Stimulated activated memory B cell treated with anti-CD40 and anti-IgM and Interleukin-4, amounts not matched to agents 10 μg/mL and 1 μg/mL and 100 μg/mL, for 72 hours (primary cell): ENCODE measurements at regions not wholly inside any gene's neighbourhood (a gene's known extent, or its start where the extent isn't known, plus 50 kb on each side); places are given as distances from the start of the nearest gene placed in this dataset.

Source experiments
- ATAC-seq: fragments of 150-1000 bp; cut with Tn5 transposase; 2 replicates; pipeline ENCODE4 v1.10.0; 2021
- H3K27ac Mint-ChIP-seq: one replicate; pipeline ENCODE4 v1.8.0; 2022; ENCODE audit warnings: mild to moderate bottlenecking, mixed read lengths
- H3K27me3 Mint-ChIP-seq: one replicate; pipeline ENCODE4 v1.8.0; 2022; ENCODE audit warnings: mixed read lengths
- H3K36me3 Mint-ChIP-seq: one replicate; pipeline ENCODE4 v1.8.0; 2022; ENCODE audit warnings: mixed read lengths
- H3K4me1 Mint-ChIP-seq: one replicate; pipeline ENCODE4 v1.8.0; 2022; ENCODE audit warnings: mixed read lengths
- H3K4me3 Mint-ChIP-seq: one replicate; pipeline ENCODE4 v1.8.0; 2022; ENCODE audit warnings: mild to moderate bottlenecking, moderate library complexity, mixed read lengths
- H3K9me3 Mint-ChIP-seq: one replicate; pipeline ENCODE4 v1.8.0; 2022; ENCODE audit warnings: mixed read lengths

- Mint-ChIP-seq H3K4me1 (no peaks in the 10 kb centered on the region), H3K27me3 (no peaks in the 10 kb centered on the region), H3K9me3 (peaks cover 7% of the 10 kb centered on the region), H3K27ac (no peak overlapping the region), H3K36me3 (no peaks in the 10 kb centered on the region), H3K4me3 (no peak overlapping the region)
- no peak for ATAC-seq
Observed at GRCh38 chr17:71283486-71283885, 837.3 kb upstream of the SOX9 start.

- no peak overlapping the region for H3K4me3 Mint-ChIP-seq
- H3K27ac Mint-ChIP-seq: no peak overlapping the region
- ATAC-seq: no peak
- H3K9me3 Mint-ChIP-seq: peaks cover 5% of the 10 kb centered on the region
- H3K27me3 Mint-ChIP-seq: no peaks in the 10 kb centered on the region
- H3K4me1 Mint-ChIP-seq: no peaks in the 10 kb centered on the region
- no peaks in the 10 kb centered on the region for H3K36me3 Mint-ChIP-seq
Observed at GRCh38 chr17:71284032-71284755, 836.6 kb upstream of the SOX9 start.

DNA sequence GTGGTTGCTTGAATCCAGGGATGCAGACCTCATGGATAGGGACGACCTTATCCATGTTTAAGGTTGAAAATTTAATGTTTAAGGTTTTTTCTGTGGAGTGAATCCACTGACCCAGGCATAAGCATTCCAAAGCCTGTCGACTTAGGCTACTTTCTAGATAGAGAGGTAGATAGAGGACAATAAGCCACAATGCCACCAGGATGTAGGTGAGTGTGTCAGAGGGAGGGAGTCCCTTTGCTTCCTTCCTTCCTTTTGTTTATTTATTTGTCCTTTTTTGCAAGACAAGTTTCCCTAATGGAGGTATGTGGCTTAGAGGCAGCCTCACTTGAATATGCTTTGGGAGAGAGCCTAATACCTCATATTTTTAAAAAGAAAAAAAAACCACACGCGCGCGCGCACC, 834.2 kb upstream of the SOX9 start:
- peaks cover 7% of the 10 kb centered on the region for H3K9me3 Mint-ChIP-seq
- H3K27ac Mint-ChIP-seq: no peak overlapping the region
- H3K4me1 Mint-ChIP-seq: no peaks in the 10 kb centered on the region
- no peak overlapping the region for H3K4me3 Mint-ChIP-seq
- H3K36me3 Mint-ChIP-seq: no peaks in the 10 kb centered on the region
- H3K27me3 Mint-ChIP-seq: no peaks in the 10 kb centered on the region
- ATAC-seq: no peak

GRCh38 chr17:71287071-71287823, 833.6 kb upstream of the SOX9 start:
- peaks cover 7% of the 10 kb centered on the region for H3K9me3 Mint-ChIP-seq
- H3K4me1 Mint-ChIP-seq: no peaks in the 10 kb centered on the region
- no peak overlapping the region for H3K27ac Mint-ChIP-seq
- no peak overlapping the region for H3K4me3 Mint-ChIP-seq
- no peaks in the 10 kb centered on the region for H3K36me3 Mint-ChIP-seq
- no peaks in the 10 kb centered on the region for H3K27me3 Mint-ChIP-seq
- no peak for ATAC-seq

GRCh38 chr17:71292006-71292405, 828.8 kb upstream of the SOX9 start:
- H3K27me3 Mint-ChIP-seq: no peaks in the 10 kb centered on the region
- no peak for ATAC-seq
- H3K9me3 Mint-ChIP-seq: peaks cover 12% of the 10 kb centered on the region

GRCh38 chr17:71296005-71296404, 824.8 kb upstream of the SOX9 start:
- H3K4me1 Mint-ChIP-seq: no peaks in the 10 kb centered on the region
- no peaks in the 10 kb centered on the region for H3K36me3 Mint-ChIP-seq
- no peak overlapping the region for H3K27ac Mint-ChIP-seq
- no peaks in the 10 kb centered on the region for H3K27me3 Mint-ChIP-seq
- H3K4me3 Mint-ChIP-seq: no peak overlapping the region
- ATAC-seq: no peak
- peaks cover 12% of the 10 kb centered on the region for H3K9me3 Mint-ChIP-seq

More at GRCh38 chr17:71292006-71292405, 828.8 kb upstream of the SOX9 start:
- no peak overlapping the region for H3K4me3 Mint-ChIP-seq
- no peak overlapping the region for H3K27ac Mint-ChIP-seq
- no peaks in the 10 kb centered on the region for H3K4me1 Mint-ChIP-seq
- H3K36me3 Mint-ChIP-seq: no peaks in the 10 kb centered on the region

DNA sequence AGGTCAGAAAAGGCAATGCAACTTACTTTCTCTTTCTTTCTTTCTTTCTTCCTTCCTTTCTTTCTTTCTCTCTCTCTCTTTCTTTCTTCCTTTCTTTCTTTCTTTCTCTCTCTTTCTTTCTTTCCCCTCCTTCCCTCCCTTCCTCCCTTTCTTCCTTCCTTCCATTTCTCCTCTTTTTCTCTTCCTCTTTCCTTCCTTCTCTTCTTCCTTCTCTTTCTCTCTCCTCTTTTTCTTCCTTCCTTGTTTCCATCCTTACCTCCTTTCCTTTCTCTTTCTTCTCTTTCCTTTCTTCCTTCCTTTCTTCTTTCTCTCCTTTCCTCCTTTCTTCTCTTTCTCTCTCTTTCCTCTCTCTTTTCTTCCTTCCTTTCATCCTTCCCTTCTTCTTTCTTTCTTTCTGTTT, 819.8 kb upstream of the SOX9 start:
- no peak overlapping the region for H3K27ac Mint-ChIP-seq

GRCh38 chr17:71302721-71303549, 817.9 kb upstream of the SOX9 start:
- Mint-ChIP-seq H3K27ac (no peak overlapping the region), H3K4me3 (no peak overlapping the region), H3K27me3 (no peaks in the 10 kb centered on the region), H3K36me3 (no peaks in the 10 kb centered on the region), H3K4me1 (no peaks in the 10 kb centered on the region), H3K9me3 (peaks cover 16% of the 10 kb centered on the region)
- ATAC-seq: no peak

More for the DNA sequence above, 819.8 kb upstream of the SOX9 start:
- Mint-ChIP-seq H3K36me3 (no peaks in the 10 kb centered on the region), H3K4me3 (no peak overlapping the region), H3K9me3 (peaks cover 14% of the 10 kb centered on the region), H3K27me3 (no peaks in the 10 kb centered on the region), H3K4me1 (no peaks in the 10 kb centered on the region)
- no peak for ATAC-seq

GRCh38 chr17:71304498-71305158, 816.2 kb upstream of the SOX9 start:
- no peaks in the 10 kb centered on the region for H3K4me1 Mint-ChIP-seq
- H3K4me3 Mint-ChIP-seq: no peak overlapping the region
- no peak overlapping the region for H3K27ac Mint-ChIP-seq
- H3K36me3 Mint-ChIP-seq: no peaks in the 10 kb centered on the region
- H3K27me3 Mint-ChIP-seq: no peaks in the 10 kb centered on the region
- peaks cover 19% of the 10 kb centered on the region for H3K9me3 Mint-ChIP-seq
- no peak for ATAC-seq

DNA sequence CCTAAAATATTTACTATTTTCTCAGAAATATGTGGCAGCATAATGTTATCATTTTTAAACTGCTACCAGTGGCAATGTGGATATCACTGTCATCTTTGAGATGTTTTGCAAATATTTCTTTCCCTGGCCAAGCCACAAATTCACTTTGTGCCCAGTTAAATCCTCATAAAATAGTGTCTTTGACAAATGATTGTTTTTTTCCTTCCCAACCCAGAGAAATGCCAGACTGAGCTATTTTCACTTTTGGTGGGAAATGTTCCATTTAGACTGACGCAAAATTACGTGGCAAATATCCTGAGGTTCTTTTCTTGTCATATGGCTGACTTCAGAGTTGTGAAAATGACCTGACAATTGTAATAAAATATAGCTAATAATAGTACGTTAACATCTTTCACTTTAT, 807.0 kb upstream of the SOX9 start:
- Mint-ChIP-seq H3K27me3 (no peaks in the 10 kb centered on the region), H3K4me1 (no peaks in the 10 kb centered on the region), H3K4me3 (no peak overlapping the region), H3K9me3 (peaks cover 10% of the 10 kb centered on the region), H3K27ac (no peak overlapping the region), H3K36me3 (no peaks in the 10 kb centered on the region)
- no peak for ATAC-seq

DNA sequence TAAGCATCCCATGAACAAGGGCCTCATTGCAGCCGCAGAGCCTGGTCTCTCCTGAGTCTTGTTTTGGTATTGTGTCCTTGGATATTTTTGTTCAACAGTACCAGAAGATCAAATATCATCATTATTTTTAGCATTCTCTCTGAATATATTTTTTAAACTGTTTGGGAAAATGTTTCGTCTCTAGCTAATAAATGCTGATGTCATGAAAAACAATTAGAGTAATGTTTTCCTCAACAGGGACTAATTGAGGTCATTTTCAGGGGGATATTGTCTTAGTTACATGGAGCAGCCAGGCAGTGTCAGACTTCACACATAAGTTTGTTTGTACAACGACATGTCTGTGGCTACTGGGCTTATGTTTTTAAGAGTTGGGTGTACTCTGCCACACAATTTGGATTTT, 805.3 kb upstream of the SOX9 start:
- Mint-ChIP-seq H3K4me1 (no peaks in the 10 kb centered on the region), H3K4me3 (no peak overlapping the region)
- ATAC-seq: no peak

DNA sequence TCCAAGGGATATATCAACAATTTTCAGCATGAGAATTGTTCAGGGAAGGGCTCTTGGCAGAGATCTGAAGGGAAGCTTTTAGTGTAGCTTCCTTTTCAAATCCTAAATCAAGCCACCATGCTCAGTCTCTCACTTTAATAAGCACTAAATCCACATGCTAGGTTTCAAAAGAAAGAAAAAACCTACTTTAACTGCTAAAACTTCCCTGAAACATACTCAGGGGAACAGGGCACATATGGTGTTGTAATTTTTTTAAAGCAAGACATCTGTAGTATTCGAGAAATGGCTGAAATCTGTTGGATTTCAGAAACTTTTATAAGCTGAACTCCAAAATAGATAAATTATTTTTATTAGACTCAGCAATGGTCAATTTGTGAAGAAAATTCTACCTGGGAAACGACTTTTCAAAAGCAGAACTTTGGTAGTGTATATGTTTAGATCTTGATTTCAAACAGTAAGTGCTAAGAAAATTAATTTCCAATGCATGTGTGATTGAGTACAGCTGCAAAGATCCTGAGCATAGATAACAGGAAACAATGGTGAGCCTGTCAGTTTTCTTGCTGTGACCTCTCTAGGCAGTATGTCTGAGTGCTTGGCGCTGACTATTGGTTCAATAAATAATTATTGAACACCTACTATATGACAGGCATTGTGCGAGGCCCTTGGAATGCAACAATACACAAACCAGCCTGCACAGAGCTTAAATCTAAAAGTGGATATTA, 804.5 kb upstream of the SOX9 start:
- H3K9me3 Mint-ChIP-seq: peaks cover 9% of the 10 kb centered on the region
- H3K4me1 Mint-ChIP-seq: no peaks in the 10 kb centered on the region
- no peaks in the 10 kb centered on the region for H3K27me3 Mint-ChIP-seq
- H3K4me3 Mint-ChIP-seq: no peak overlapping the region
- no peaks in the 10 kb centered on the region for H3K36me3 Mint-ChIP-seq
- H3K27ac Mint-ChIP-seq: no peak overlapping the region
- no peak for ATAC-seq

More for the DNA sequence above, 805.3 kb upstream of the SOX9 start:
- Mint-ChIP-seq H3K36me3 (no peaks in the 10 kb centered on the region), H3K9me3 (peaks cover 7% of the 10 kb centered on the region), H3K27me3 (no peaks in the 10 kb centered on the region), H3K27ac (no peak overlapping the region)

DNA sequence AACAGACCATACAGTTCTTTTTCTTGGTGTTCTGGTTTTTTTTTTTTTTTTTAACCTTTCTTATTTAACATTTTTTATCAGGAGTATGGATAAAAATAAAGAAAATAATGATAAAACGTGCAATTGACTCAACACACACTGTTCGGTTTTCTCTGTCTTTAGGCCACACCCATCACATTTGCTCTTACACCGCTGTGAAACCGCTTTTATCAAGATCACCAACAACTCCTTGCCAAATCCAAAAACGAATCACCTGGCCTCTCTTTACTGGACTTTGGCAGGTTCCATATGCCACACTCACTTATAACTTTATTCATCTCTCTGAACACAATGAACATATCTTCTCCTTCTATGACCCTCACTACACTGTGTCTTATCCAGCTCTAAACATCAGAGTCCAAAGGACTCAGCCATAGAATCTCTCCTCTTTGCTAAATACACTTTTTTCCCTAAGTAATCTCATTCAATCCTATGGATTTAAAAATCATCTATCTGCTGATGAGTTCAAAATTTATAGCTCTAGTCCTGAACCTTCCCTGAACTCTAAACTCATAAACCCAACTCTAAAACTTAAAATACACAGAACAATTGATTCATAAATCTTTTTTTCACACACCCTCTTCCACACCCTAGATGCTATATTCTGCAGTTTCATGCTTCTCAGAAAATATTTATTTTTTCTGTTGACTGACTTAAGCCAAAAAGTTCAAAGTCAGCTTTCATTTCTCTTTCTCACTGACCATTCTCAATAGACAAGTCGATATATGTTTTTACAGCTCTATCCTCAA, 800.6 kb upstream of the SOX9 start:
- no peaks in the 10 kb centered on the region for H3K4me1 Mint-ChIP-seq
- no peaks in the 10 kb centered on the region for H3K36me3 Mint-ChIP-seq
- ATAC-seq: no peak
- no peaks in the 10 kb centered on the region for H3K27me3 Mint-ChIP-seq
- peaks cover 6% of the 10 kb centered on the region for H3K9me3 Mint-ChIP-seq
- H3K27ac Mint-ChIP-seq: no peak overlapping the region
- H3K4me3 Mint-ChIP-seq: no peak overlapping the region

DNA sequence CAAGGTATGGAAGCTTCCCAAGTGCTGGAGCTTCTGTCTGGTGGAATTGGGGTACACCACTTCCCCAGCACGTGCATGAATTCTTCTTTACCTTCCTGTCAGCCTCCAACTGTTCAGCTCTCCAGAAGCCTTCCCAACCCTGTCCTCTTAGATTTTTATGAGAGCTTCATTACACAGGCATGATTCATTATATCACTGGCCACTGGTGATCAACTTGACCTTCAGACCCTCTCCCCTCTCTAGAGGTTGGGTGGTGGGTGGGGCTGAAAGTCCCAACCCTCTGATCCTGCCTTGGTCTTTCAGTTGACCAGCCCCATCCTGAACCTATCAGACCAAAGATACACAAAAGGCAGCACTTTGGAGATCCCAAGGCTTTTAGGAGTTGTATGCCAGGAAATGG, 795.7 kb upstream of the SOX9 start:
- Mint-ChIP-seq H3K36me3 (no peaks in the 10 kb centered on the region), H3K4me3 (no peak overlapping the region), H3K4me1 (no peaks in the 10 kb centered on the region), H3K27ac (no peak overlapping the region), H3K27me3 (no peaks in the 10 kb centered on the region), H3K9me3 (peaks cover 14% of the 10 kb centered on the region)
- no peak for ATAC-seq
